COLO829 (cell line): ENCODE measurements at regions not wholly inside any gene's neighbourhood (a gene's known extent, or its start where the extent isn't known, plus 50 kb on each side); places are given as distances from the start of the nearest gene placed in this dataset.

Source experiments
- DNase-seq: peaks from one replicate; pipeline ENCODE4 v3.0.0; 2012; ENCODE audit warnings: low spot score

DNA sequence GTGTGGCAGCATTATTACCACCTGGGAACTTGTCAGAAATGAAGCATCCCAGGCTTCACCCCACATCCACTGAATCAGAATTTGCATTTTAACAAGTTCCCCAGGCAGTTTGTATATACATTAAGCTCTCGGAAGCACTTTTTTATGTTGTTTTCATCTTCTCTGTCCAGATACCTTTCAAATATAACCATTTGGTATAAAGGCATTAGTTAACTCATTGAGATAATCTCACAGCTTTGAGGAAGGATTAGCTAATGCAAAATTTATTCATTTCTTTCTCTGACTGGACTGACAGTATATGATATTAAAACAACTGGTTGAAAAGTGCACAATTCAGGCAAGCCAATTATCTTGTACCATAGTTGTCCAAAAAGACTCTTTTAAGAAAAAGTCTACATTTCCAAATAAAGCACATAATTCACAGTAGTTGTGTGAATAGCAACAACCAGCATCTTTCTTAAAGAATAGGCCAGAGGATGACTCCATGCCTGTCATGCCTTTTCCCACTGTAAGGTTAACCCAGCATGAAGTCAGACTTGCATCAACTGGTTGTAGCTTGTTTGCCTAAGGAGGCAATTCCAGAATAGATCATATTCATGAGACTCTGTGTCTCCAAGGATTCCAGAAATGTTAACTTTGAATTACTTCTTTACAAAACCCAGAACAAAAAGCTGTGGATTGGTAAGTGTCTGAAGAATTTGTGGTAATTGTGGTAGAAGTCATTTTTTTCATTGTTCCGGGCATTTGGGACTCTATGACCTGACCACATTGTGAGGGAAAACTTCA is 254.3 kb upstream of the SESN3 start:
- no peak for DNase-seq

GRCh38 chr11:95483339-95483738 is 252.3 kb upstream of the SESN3 start:
- no peak for DNase-seq

GRCh38 chr11:95478003-95478402 is 247.0 kb upstream of the SESN3 start:
- DNase-seq: no peak

DNA sequence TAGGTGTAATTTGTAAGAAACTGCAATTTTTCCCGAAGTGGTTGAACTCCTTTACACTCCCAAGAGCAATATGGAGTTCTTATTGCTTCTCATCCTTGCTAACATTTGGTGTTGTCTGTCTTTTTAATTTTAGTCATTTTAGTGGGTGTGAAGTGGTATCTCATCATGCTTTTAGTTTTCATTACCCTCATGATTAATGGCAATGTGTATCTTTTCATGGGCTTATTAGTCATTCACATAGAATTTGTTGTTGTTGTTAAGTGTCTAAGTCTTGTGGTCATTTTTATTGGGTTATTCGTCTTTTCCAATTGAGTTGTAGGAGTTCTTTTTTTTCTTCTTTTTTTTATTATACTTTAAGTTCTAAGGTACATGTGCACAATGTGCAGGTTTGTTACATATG is 238.3 kb upstream of the SESN3 start:
- DNase-seq: no peak

DNA sequence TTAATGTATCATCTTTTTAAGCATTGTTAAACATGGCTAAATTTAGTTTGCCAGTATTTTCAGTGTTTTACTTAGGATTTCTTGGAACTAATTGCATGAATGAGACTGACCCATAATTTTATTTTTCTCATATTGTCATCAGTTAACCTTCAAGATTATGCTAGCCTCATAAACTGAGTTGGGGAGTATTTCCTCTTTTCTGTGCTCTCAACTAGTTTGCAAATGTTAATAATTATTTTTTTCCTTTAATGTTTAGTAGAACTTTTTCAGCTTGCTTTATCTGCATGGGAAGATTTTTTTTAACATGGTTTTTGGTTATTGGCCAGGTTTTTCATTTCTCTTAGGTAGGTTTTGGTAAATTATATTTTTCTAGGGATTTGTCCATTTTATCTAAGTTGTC is 235.4 kb upstream of the SESN3 start:
- no peak for DNase-seq

GRCh38 chr11:95465887-95466286 is 234.9 kb upstream of the SESN3 start:
- DNase-seq: no peak

- DNase-seq: no peak
Observed at GRCh38 chr11:95461858-95462257, 230.9 kb upstream of the SESN3 start.

DNA sequence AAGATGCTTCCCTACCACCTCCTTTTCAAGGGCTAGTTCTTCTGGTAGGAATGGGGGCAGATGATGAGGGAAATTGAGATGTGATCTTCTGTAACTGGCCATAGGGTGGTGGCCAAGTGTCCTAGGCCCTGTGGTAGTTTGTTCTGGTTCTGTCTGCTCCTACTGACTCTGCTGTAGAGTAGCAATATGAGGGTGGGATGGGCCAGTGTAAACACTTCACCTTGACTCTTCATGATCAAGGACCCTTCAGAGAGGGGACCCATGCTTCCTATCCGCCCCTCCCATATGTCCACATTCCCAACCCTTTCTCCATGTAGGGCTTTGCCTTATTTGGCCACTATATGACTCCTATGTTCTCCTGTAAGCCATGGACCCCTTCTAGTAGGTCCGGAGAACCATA is 230.3 kb upstream of the SESN3 start:
- no peak for DNase-seq

DNA sequence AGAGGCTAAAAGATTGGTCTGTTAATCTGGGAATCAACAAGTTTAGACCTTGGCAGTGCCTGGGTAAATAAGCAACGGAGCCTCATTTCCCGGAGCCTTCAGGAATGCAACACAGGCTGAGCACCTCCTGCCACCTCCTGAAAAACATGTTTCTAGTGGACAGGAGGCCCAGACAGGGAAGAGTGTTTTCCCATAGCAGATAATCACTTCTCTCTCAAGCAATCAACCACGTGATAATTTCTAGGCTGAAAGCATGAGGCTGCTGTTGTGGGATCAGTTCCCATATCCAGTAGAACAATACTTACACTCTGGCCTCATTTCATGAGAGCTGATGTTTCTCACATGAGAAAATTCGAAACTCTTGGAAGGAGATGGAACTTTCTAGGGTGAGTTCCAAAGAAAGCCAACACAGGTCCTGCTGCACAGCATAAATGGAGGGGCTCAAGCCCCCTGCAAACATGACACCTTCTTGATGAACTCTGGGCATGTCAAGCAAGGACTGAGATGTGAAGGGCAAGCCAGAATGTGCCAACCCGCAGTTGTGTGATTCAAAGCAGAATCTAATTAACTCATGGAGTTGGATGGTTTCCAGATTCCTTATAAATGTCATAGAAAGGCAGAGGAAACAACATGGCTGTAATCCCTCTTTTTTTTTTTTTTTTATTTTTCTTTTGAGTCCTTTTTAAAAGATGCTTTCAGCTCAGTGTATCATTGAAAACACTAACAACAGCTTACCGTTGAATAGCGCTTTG is 228.5 kb upstream of the SESN3 start:
- peak; percentile 45 for DNase-seq

- no peak for DNase-seq
Observed at GRCh38 chr11:95456714-95457491, 225.9 kb upstream of the SESN3 start.

- no peak for DNase-seq
Observed at GRCh38 chr11:95455228-95455970, 224.4 kb upstream of the SESN3 start.

GRCh38 chr11:95453616-95454171 is 222.7 kb upstream of the SESN3 start:
- no peak for DNase-seq

DNA sequence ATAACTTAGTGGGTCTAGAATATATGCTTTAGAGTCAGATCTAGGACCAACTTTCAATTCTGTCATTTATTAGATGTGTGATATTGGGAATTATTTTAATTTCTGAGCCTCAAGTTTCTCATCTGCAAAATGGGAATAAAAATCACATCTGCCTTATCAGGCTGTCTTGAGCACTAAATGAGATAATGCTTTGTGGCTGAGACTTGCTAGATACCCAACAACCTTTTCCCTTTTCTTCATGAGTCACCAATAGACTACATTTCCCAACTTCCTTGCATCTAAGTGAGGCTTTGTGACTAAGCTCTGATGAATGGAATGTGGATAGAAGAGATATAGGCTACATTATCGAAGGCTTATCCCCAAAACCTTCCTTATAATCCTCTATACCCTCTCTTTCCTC is 220.7 kb upstream of the SESN3 start:
- no peak for DNase-seq

DNA sequence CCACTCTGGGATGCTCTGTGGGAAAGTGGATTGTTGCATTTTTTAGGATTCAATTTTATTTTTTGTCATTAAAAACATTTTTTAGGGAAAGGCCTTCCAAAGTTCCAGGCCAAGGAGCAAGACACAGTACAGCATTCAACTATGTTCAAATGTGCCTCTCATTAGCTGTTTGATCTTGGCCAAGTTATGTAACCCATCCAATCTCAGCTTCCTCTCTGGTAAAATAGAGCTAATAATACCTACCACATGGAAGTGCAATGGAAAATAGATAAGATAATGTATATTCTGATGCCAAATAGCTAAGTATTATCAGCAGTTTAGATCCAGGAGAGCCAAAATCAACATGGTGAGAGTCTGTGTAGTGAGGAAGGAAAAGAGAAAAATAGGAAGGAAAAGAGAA is 220.3 kb upstream of the SESN3 start:
- DNase-seq: no peak

GRCh38 chr11:95450547-95451123 is 219.6 kb upstream of the SESN3 start:
- DNase-seq: no peak

GRCh38 chr11:95445746-95446333 is 214.8 kb upstream of the SESN3 start:
- no peak for DNase-seq

DNA sequence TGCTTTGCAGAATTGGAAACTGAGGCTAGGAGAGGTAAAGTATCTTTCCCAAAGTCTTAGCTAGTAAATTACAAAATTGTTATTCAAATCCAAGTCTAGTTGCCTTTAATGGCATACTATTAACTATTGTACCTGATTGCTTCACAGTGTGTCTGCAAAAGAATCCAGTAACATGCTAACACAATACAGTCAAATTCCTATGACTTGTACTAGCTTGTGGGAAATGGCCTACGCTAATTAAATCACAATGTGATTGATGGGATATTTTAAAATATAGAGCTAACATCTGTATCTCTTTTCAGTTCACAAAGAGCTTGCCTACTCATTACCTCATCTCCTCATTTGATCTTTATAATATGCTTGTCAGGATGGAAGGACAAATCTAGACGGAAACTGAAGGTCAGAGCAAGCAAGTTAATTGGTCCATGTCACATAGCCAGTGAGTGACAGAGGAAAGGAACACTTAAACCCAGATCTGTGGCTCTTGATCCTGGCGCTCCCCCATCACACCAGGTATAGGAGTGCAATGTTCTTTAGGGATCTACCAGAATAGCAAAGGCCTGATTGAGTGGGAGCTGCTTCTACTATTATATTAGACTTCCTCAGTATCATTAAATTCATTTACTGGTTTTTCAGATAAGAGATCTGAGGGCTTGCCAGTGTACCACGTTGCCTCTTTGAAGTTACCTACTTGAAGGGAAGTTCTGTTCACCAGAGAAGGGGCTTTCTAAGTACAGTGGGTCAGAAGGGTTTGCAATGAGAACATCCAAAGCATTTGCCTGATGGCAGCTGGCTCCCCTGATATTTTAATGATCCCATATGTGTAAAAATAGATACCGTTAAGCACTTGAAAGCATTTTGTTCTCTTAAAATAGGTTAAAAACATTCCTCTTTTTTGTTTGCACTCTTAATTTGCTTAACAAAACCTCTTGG is 213.6 kb upstream of the SESN3 start:
- DNase-seq: no peak

- DNase-seq: no peak
Observed at GRCh38 chr11:95443386-95443785, 212.4 kb upstream of the SESN3 start.

- DNase-seq: no peak
Observed at GRCh38 chr11:95442531-95443050, 211.6 kb upstream of the SESN3 start.
